A673 (cell line): ENCODE measurements at regions not wholly inside any gene's neighbourhood (a gene's known extent, or its start where the extent isn't known, plus 50 kb on each side); places are given as distances from the start of the nearest gene placed in this dataset.

Experiments used
- BruUV-seq: library from RNA; stranded (reverse); fragments of 400-500 nt; replicated peaks from 2 replicates; lab custom pipeline; 2021; lab: Mats Ljungman, UMichigan
- CTCF ChIA-PET: fragments of 300-600 bp; sonication (Branson Sonifier 250); formaldehyde crosslinking; loops from one replicate; lab custom pipeline; 2022; ENCODE audit warnings: antibody characterized with exemption; lab: Charles Lee
- POLR2A ChIA-PET: fragments of 300-600 bp; sonication (Branson Sonifier 250); formaldehyde crosslinking; loops from one replicate; lab custom pipeline; 2022; ENCODE audit warnings: antibody characterized with exemption; ENCODE audit not compliant: low non-redundant PET; lab: Charles Lee
- DNase-seq: peaks from one replicate; pipeline ENCODE4 v3.0.0-alpha.2; 2015; ENCODE audit warnings: low spot score
- H3K27ac ChIP-seq: fragments of 200-600 bp; sonication (generic); 2 replicates; pipeline ENCODE4 v1.5.1; 2016; ENCODE audit warnings: mixed run types, low read depth, mild to moderate bottlenecking, mixed read lengths, antibody characterized with exemption, low read length; ENCODE audit not compliant: poor library complexity, severe bottlenecking
- H3K27me3 ChIP-seq: fragments of 200-600 bp; sonication (generic); replicated peaks from 2 replicates; pipeline ENCODE4 v1.6.1; 2017; ENCODE audit warnings: mixed run types, low read depth, mild to moderate bottlenecking, mixed read lengths, antibody characterized with exemption, low read length; ENCODE audit not compliant: insufficient read depth, poor library complexity
- H3K36me3 ChIP-seq: fragments of 200-600 bp; sonication (generic); 2 replicates; pipeline ENCODE4 v1.6.1; 2016; ENCODE audit warnings: mixed run types, mild to moderate bottlenecking, mixed read lengths, antibody characterized with exemption, low read length; ENCODE audit not compliant: insufficient read depth, poor library complexity, severe bottlenecking
- H3K4me1 ChIP-seq: fragments of 200-600 bp; sonication (generic); 2 replicates; pipeline ENCODE4 v1.6.1; 2017; ENCODE audit warnings: mixed run types, mild to moderate bottlenecking, mixed read lengths, antibody characterized with exemption, low read length; ENCODE audit not compliant: insufficient read depth, poor library complexity, severe bottlenecking
- H3K4me3 ChIP-seq: fragments of 200-600 bp; sonication (generic); 2 replicates; pipeline ENCODE4 v1.5.1; 2016; ENCODE audit warnings: low read depth, mixed run types, mild to moderate bottlenecking, mixed read lengths, low read length; ENCODE audit not compliant: poor library complexity, severe bottlenecking
- H3K9me3 ChIP-seq: fragments of 200-600 bp; sonication (generic); 2 replicates; pipeline ENCODE4 v1.6.1; 2016; ENCODE audit warnings: mixed run types, low read depth, mild to moderate bottlenecking, mixed read lengths, antibody characterized with exemption, low read length; ENCODE audit not compliant: poor library complexity, severe bottlenecking
- CTCF ChIP-seq: fragments of 300-800, 200-600 bp; sonication (generic); conservative IDR thresholded peaks from 2 replicates; pipeline ENCODE4 v1.5.1; 2017; ENCODE audit warnings: low read depth, mild to moderate bottlenecking, antibody characterized with exemption, low read length, moderate library complexity, mixed read lengths
- EZH2 ChIP-seq: fragments of 200-600 bp; sonication (generic); IDR thresholded peaks from 2 replicates; pipeline ENCODE4 v1.6.1; 2017; ENCODE audit warnings: borderline replicate concordance, low read depth, mild to moderate bottlenecking, mixed read lengths, antibody characterized with exemption, low read length; ENCODE audit not compliant: poor library complexity, severe bottlenecking
- intact Hi-C: fragments of 100-400 bp; cut with micrococcal nuclease; formaldehyde crosslinking; loops from one replicate; pipeline ENCODE4 v1.10.0; 2022; ENCODE audit not compliant: unreplicated experiment

GRCh38 chr6:134854366-134854765 is 95.5 kb downstream of the ALDH8A1 start:
- no TSS peak for BruUV-seq

GRCh38 chr6:134853111-134854055 is 96.5 kb downstream of the ALDH8A1 start:
- H3K27ac ChIP-seq = no peak overlapping the region
- no peak for DNase-seq
- H3K4me1 ChIP-seq = no peaks in the 10 kb centered on the region
- intact Hi-C loops = no loop called here
- no TSS peak for BruUV-seq
- CTCF ChIA-PET = interaction anchor here (0.6 kb wide), 1 partner anchor 539 kb away, joined by 12 read pairs; no protein-coding TSS in a partner anchor
- H3K27me3 ChIP-seq = no peaks in the 10 kb centered on the region
- H3K4me3 ChIP-seq = no peak overlapping the region
- TF ChIP-seq EZH2 (no peak), CTCF (no peak)
- H3K9me3 ChIP-seq = no peaks in the 10 kb centered on the region
- POLR2A ChIA-PET = interaction anchor here (0.6 kb wide), 1 partner anchor 535 kb away, joined by 3 read pairs; no protein-coding TSS in a partner anchor
- H3K36me3 ChIP-seq = no peaks in the 10 kb centered on the region

More at GRCh38 chr6:134854366-134854765, 95.5 kb downstream of the ALDH8A1 start:
- no peak overlapping the region for H3K27ac ChIP-seq
- H3K27me3 ChIP-seq = no peaks in the 10 kb centered on the region
- no peak overlapping the region for H3K4me3 ChIP-seq
- intact Hi-C loops = no loop called here
- H3K9me3 ChIP-seq = no peaks in the 10 kb centered on the region
- no peaks in the 10 kb centered on the region for H3K4me1 ChIP-seq
- DNase-seq = no peak
- TF ChIP-seq CTCF (no peak), EZH2 (no peak)
- H3K36me3 ChIP-seq = no peaks in the 10 kb centered on the region
- ChIA-PET POLR2A (no interaction called here), CTCF (no interaction called here)

- H3K36me3 ChIP-seq = no peaks in the 10 kb centered on the region
- POLR2A ChIA-PET = no interaction called here
Observed at GRCh38 chr6:134851548-134851947, 98.4 kb downstream of the ALDH8A1 start.

More at GRCh38 chr6:134851548-134851947, 98.4 kb downstream of the ALDH8A1 start:
- Histone ChIP-seq H3K27ac (no peak overlapping the region), H3K27me3 (no peaks in the 10 kb centered on the region), H3K4me3 (no peak overlapping the region), H3K4me1 (no peaks in the 10 kb centered on the region), H3K9me3 (no peaks in the 10 kb centered on the region)
- DNase-seq = no peak
- CTCF ChIA-PET = no interaction called here
- intact Hi-C loops = no loop called here
- BruUV-seq = no TSS peak
- TF ChIP-seq CTCF (no peak), EZH2 (no peak)
